H54 (cell line): ENCODE measurements at regions not wholly inside any gene's neighbourhood (a gene's known extent, or its start where the extent isn't known, plus 50 kb on each side); places are given as distances from the start of the nearest gene placed in this dataset.

ENCODE experiments used
- DNase-seq: peaks from one replicate; pipeline ENCODE4 v3.0.0; 2011; ENCODE audit warnings: low spot score, mixed read lengths; ENCODE audit not compliant: insufficient read length
- FAIRE-seq: peaks from 3 replicates; lab custom pipeline; 2011; peaks lifted over from hg19 to GRCh38; lab: Jason Lieb, UNC
- POLR2A ChIP-seq: IDR thresholded peaks from 2 replicates; pipeline ENCODE4 v1.6.1; 2011; ENCODE audit warnings: low read depth, mild to moderate bottlenecking, low read length

GRCh38 chr4:8796096-8796495 lies 75.5 kb downstream of the HMX1 start:
- no peak for TF ChIP-seq POLR2A
- FAIRE-seq (no peak), DNase-seq (no peak)

DNA sequence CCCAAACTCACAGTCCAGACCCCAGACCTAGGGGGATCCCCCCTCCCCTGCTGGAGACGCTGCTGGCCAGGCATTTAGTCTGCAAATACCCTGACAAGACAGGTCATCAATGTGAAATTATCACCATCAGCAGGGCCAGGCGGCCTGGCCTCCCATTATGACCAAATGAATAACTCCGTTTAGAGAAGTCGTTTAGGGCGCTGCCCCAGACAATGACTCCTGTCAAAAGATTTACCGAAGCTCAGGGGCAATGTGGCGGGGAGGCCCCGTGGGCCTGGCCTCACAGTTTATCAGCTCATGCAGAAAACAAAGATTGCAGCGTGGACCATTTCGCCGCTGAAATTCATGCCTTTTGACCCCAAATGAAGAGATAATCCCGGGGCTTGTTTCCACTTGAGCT lies 76.5 kb downstream of the HMX1 start:
- DNase-seq (no peak), FAIRE-seq (no peak)

DNA sequence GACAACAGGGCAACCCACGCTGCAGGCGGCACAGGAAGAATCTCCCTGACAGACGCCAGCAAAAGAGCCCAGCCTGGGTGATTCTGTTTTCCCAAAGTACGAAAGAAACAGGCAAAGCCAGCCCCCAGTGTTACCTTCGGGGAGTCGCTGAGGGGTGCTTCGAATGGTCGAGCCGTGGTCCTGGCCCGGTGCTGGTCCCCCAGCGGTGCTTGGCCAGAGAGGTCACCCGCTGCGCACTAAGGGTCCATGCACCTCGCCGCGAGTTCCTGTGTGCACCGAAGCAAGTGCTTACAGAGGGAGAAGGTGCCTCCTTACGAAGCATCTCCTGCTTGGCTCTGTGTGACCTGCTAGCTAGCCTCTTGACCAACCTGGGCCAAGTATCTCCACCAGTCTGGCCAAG lies 77.1 kb downstream of the HMX1 start:
- no peak for DNase-seq
- no peak for TF ChIP-seq POLR2A
- FAIRE-seq: no peak

More for the DNA sequence above, 76.5 kb downstream of the HMX1 start:
- TF ChIP-seq POLR2A: no peak

DNA sequence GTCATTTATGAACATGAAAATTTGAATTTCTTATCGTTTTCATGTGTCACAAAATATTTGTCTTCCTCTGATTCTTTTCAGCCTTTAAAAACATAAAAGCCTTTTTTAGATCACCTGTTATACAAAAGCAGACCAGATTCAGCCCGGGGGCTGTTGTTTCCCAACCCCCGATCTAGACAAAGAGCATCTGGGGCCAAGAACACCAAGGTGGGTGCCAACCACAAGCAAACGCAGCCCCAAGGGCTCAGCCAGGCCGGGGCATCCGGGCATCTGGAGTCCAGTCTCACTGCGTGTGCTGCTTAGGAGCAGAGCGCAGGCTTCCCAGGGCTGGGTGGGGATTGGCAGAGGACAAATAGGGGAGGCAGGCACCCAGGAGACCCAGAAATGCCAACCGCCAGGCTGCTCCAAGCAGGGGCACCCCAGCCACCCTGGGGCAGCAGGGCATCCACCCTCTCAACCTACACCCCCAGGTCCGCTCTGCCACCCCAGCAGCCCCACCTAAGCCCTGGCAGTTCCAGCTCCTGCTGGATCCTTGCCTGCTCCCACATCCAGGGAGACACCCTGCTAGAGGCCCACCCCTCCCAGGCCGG lies 78.0 kb downstream of the HMX1 start:
- no peak for DNase-seq
- no peak for FAIRE-seq

GRCh38 chr4:8792491-8792890 lies 79.1 kb downstream of the HMX1 start:
- no peak for FAIRE-seq

More for the DNA sequence above, 78.0 kb downstream of the HMX1 start:
- no peak for TF ChIP-seq POLR2A

GRCh38 chr4:8791609-8792008 lies 80.0 kb downstream of the HMX1 start:
- no peak for FAIRE-seq
- no peak for TF ChIP-seq POLR2A

More at GRCh38 chr4:8792491-8792890, 79.1 kb downstream of the HMX1 start:
- no peak for TF ChIP-seq POLR2A
- no peak for DNase-seq

DNA sequence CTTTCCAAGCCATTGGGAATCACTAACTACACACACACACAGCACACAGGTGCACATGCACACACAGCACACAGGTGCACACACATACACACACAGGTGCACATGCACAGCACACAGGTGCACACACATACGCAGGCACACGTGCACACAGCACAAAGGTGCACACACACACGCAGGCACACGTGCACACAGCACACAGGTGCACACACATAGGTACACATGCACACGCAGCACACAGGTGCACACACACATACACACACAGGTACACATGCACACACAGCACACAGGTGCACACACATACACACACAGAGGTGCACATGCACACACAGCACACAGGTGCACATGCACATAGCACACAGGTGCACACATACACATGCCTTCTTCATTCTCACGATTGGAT lies 80.9 kb downstream of the HMX1 start:
- FAIRE-seq: no peak
- DNase-seq: no peak
- no peak for TF ChIP-seq POLR2A

More at GRCh38 chr4:8791609-8792008, 80.0 kb downstream of the HMX1 start:
- DNase-seq: no peak

DNA sequence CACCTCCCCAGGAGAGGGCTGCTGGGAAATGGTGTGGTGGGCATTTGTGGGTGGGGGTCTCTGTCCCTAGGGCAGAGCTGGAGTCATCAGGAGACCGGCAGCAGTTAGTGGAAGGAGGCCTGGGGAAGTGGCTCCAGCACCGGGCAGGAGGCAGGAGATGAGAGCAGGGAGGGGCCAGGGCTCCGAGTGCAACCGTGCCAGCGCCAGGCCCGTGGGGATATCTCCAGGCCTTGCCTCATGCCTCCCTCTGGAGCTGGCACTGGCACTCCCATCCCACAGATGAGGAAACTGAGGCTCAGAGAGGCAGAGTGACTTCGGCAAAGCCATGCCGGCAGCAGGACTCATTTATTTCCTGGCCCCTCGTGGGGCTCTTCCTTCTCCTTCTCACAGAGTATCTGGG lies 83.5 kb downstream of the HMX1 start:
- FAIRE-seq: no peak
- no peak for DNase-seq
- TF ChIP-seq POLR2A: no peak

GRCh38 chr4:8786166-8786565 lies 85.5 kb downstream of the HMX1 start:
- TF ChIP-seq POLR2A: no peak
- no peak for FAIRE-seq
- DNase-seq: no peak

GRCh38 chr4:8785656-8786142 lies 85.9 kb downstream of the HMX1 start:
- FAIRE-seq: no peak
- no peak for TF ChIP-seq POLR2A
- DNase-seq: no peak

GRCh38 chr4:8783736-8784135 lies 87.9 kb downstream of the HMX1 start:
- no peak for TF ChIP-seq POLR2A
- DNase-seq (no peak), FAIRE-seq (no peak)

DNA sequence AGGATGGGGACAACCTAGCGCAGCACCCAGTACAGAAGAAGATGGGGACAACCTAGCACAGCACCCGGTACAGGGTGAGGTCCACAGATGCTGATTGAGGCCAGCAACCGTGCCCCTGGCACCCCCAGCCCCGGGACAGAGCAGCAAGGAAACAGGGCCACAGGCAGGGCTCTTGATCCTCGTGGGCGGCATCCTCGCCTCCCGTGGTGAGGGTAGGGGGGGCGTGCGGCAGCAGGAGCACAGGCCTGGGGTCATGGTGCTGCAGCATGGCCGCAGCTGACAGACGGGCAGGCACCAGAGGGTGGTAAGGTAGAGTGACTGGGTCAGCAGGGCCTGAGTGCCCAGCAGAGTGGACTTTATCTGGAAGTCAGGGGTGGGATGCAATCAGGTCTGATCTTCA lies 89.5 kb downstream of the HMX1 start:
- FAIRE-seq (no peak), DNase-seq (no peak)
- TF ChIP-seq POLR2A: no peak

- FAIRE-seq (no peak), DNase-seq (no peak)
- TF ChIP-seq POLR2A: no peak
These were observed 90.0 kb downstream of the HMX1 start for GRCh38 chr4:8781641-8782040.

- TF ChIP-seq POLR2A: no peak
- DNase-seq (no peak), FAIRE-seq (no peak)
These were observed 90.9 kb downstream of the HMX1 start for GRCh38 chr4:8780596-8781368.

- FAIRE-seq: no peak
- TF ChIP-seq POLR2A: no peak
- no peak for DNase-seq
These were observed 91.6 kb downstream of the HMX1 start for GRCh38 chr4:8780086-8780485.
